Hepatocyte (in vitro differentiated cells): ENCODE measurements at regions not wholly inside any gene's neighbourhood (a gene's known extent, or its start where the extent isn't known, plus 50 kb on each side); places are given as distances from the start of the nearest gene placed in this dataset.

Source experiments
- EZH2 ChIP-seq: fragments of 200-600 bp; sonication (generic); IDR thresholded peaks from 2 replicates; pipeline ENCODE4 v1.6.1; 2016; ENCODE audit warnings: antibody characterized with exemption, mild to moderate bottlenecking, borderline replicate concordance
- EZH2phosphoT487 ChIP-seq: fragments of 200-600 bp; sonication (generic); IDR thresholded peaks from one replicate; pipeline ENCODE4 v1.6.1; 2018; ENCODE audit warnings: antibody characterized with exemption, mild to moderate bottlenecking, low read depth, moderate library complexity; ENCODE audit not compliant: unreplicated experiment, severe bottlenecking
- TF ChIP-seq, protein P1 (sequence below): fragments of 200-600 bp; sonication (generic); IDR thresholded peaks from 2 replicates; pipeline ENCODE4 v1.5.1; 2016; ENCODE audit warnings: antibody characterized with exemption, mild to moderate bottlenecking; ENCODE audit not compliant: poor library complexity

DNA sequence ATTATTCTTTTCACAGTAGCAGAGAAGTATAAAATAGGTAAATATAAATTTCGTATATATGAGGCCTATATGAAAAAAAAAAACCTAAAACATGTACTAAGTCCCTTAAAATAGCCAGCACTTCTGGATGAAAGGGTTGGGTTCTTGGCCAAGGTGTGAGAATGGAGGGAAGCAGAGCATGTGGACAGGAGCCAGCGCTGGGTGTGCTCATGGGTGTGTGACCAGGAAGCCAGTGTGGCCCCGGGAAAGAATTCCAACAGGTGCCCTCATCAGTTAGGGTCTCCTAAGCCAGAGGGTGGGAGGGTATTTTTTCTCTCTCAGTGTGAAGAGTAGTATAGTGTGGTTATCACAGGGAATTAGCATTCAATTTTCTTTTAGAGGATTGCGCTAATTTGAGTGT, 401.9 kb upstream of the IGFBP3 start:
- TF ChIP-seq, protein P1, sequence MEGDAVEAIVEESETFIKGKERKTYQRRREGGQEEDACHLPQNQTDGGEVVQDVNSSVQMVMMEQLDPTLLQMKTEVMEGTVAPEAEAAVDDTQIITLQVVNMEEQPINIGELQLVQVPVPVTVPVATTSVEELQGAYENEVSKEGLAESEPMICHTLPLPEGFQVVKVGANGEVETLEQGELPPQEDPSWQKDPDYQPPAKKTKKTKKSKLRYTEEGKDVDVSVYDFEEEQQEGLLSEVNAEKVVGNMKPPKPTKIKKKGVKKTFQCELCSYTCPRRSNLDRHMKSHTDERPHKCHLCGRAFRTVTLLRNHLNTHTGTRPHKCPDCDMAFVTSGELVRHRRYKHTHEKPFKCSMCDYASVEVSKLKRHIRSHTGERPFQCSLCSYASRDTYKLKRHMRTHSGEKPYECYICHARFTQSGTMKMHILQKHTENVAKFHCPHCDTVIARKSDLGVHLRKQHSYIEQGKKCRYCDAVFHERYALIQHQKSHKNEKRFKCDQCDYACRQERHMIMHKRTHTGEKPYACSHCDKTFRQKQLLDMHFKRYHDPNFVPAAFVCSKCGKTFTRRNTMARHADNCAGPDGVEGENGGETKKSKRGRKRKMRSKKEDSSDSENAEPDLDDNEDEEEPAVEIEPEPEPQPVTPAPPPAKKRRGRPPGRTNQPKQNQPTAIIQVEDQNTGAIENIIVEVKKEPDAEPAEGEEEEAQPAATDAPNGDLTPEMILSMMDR = no peak
- TF ChIP-seq EZH2 (no peak), EZH2phosphoT487 (no peak)
